ENCODE measurements at regions not wholly inside any gene's neighbourhood (a gene's known extent, or its start where the extent isn't known, plus 50 kb on each side); places are given as distances from the start of the nearest gene placed in this dataset.

- no peak for TF ChIP-seq CTCF (IDR thresholded peaks at IDR 0.05; ENCODE audit: insufficient read depth, low read depth, low read length)
- TF ChIP-seq EZH2 (IDR thresholded peaks at IDR 0.05; ENCODE audit: insufficient read depth, low read length) = no peak
These were observed 139.9 kb upstream of the FSHR start for GRCh38 chr2:49294225-49294624.
